NCI-H1417 treated with DMSO at 0.1 percent for 48 hours (cell line): ENCODE measurements at regions not wholly inside any gene's neighbourhood (a gene's known extent, or its start where the extent isn't known, plus 50 kb on each side); places are given as distances from the start of the nearest gene placed in this dataset.

Experiments
- DNase-seq: peaks from one replicate; lab custom pipeline; 2025; lab: John Stamatoyannopoulos, UW

- no peak for DNase-seq
These were observed 401.1 kb upstream of the ARID1B start for GRCh38 chr6:156376091-156376490.

- no peak for DNase-seq
These were observed 417.3 kb upstream of the ARID1B start for GRCh38 chr6:156359912-156360311.

- no peak for DNase-seq
These were observed 424.3 kb upstream of the ARID1B start for GRCh38 chr6:156352861-156353260.

GRCh38 chr6:156351346-156351966 is 425.7 kb upstream of the ARID1B start:
- DNase-seq = no peak

- DNase-seq = no peak
These were observed 426.8 kb upstream of the ARID1B start for GRCh38 chr6:156350337-156350736.

GRCh38 chr6:156348849-156349248 is 428.3 kb upstream of the ARID1B start:
- DNase-seq = peak; percentile 84

- DNase-seq = no peak
These were observed 428.8 kb upstream of the ARID1B start for GRCh38 chr6:156348424-156348823.

- no peak for DNase-seq
These were observed 429.5 kb upstream of the ARID1B start for GRCh38 chr6:156347656-156348055.

GRCh38 chr6:156347246-156347645 is 429.9 kb upstream of the ARID1B start:
- no peak for DNase-seq

- DNase-seq = no peak
These were observed 431.5 kb upstream of the ARID1B start for GRCh38 chr6:156345700-156346099.

GRCh38 chr6:156344491-156344890 is 432.7 kb upstream of the ARID1B start:
- DNase-seq = no peak

- DNase-seq = no peak
These were observed 439.4 kb upstream of the ARID1B start for GRCh38 chr6:156337801-156338200.

GRCh38 chr6:156336733-156337132 is 440.4 kb upstream of the ARID1B start:
- no peak for DNase-seq

- DNase-seq = no peak
These were observed 441.1 kb upstream of the ARID1B start for GRCh38 chr6:156336089-156336488.

- DNase-seq = no peak
These were observed 442.2 kb upstream of the ARID1B start for GRCh38 chr6:156334966-156335365.

GRCh38 chr6:156319707-156320106 is 457.5 kb upstream of the ARID1B start:
- no peak for DNase-seq

GRCh38 chr6:156316583-156317125 is 460.5 kb upstream of the ARID1B start:
- DNase-seq = no peak

GRCh38 chr6:156315146-156315545 is 462.0 kb upstream of the ARID1B start:
- no peak for DNase-seq

- DNase-seq = no peak
These were observed 464.1 kb upstream of the ARID1B start for GRCh38 chr6:156313037-156313436.

GRCh38 chr6:156311291-156311690 is 465.9 kb upstream of the ARID1B start:
- DNase-seq = no peak

- no peak for DNase-seq
These were observed 466.5 kb upstream of the ARID1B start for GRCh38 chr6:156310701-156311100.

- DNase-seq = no peak
These were observed 468.2 kb upstream of the ARID1B start for GRCh38 chr6:156309017-156309416.

- no peak for DNase-seq
These were observed 468.6 kb upstream of the ARID1B start for GRCh38 chr6:156308604-156309003.

- DNase-seq = no peak
These were observed 470.6 kb upstream of the ARID1B start for GRCh38 chr6:156306531-156306930.
